Large intestine (tissue), 3 donors: ENCODE measurements at regions not wholly inside any gene's neighbourhood (a gene's known extent, or its start where the extent isn't known, plus 50 kb on each side); places are given as distances from the start of the nearest gene placed in this dataset.

Experiments
- DNase-seq, 2 donors: peaks; one replicate each; pipeline versions ENCODE4 v3.0.0 to v3.0.0-alpha.2; 2013
- H3K27ac ChIP-seq: one replicate; pipeline ENCODE4 v1.5.1; 2013; ENCODE audit warnings: low read length
- H3K27me3 ChIP-seq: 2 replicates; pipeline ENCODE4 v1.6.1; 2013; ENCODE audit warnings: low read length; ENCODE audit not compliant: control insufficient read depth, insufficient read depth
- H3K36me3 ChIP-seq: 2 replicates; pipeline ENCODE4 v1.6.1; 2013; ENCODE audit warnings: low read length; ENCODE audit not compliant: control insufficient read depth, insufficient read depth
- H3K4me1 ChIP-seq: one replicate; pipeline ENCODE4 v1.6.1; 2013; ENCODE audit warnings: low read length; ENCODE audit not compliant: control insufficient read depth, insufficient read depth
- H3K4me3 ChIP-seq: one replicate; pipeline ENCODE4 v1.5.1; 2013; ENCODE audit warnings: low read length
- H3K9me3 ChIP-seq: one replicate; pipeline ENCODE4 v1.6.1; 2013; ENCODE audit warnings: mild to moderate bottlenecking, low read depth, low read length, moderate library complexity; ENCODE audit not compliant: control insufficient read depth
- WGBS: methylation state at CpG from one replicate; pipeline ENCODE4 v1.1.5; 2013; ENCODE audit warnings: low lambda C conversion rate; ENCODE audit not compliant: insufficient coverage; 5-methylcytosine and 5-hydroxymethylcytosine counted together

GRCh38 chr22:47918276-47918921, 1155.9 kb downstream of the TBC1D22A start:
- H3K27ac ChIP-seq = no peak overlapping the region
- H3K36me3 ChIP-seq = no peaks in the 10 kb centered on the region
- WGBS = no CpG with 5 or more reads among the region's 15 CpGs
- no peaks in the 10 kb centered on the region for H3K27me3 ChIP-seq
- H3K4me3 ChIP-seq = no peak overlapping the region
- no peaks in the 10 kb centered on the region for H3K4me1 ChIP-seq
- peaks cover 3% of the 10 kb centered on the region for H3K9me3 ChIP-seq
- no peak for DNase-seq

- H3K27ac ChIP-seq = no peak overlapping the region
- no peaks in the 10 kb centered on the region for H3K36me3 ChIP-seq
- WGBS = 90% methylated on average over 2 of the region's 15 CpGs
- no peak overlapping the region for H3K4me3 ChIP-seq
- H3K27me3 ChIP-seq = no peaks in the 10 kb centered on the region
- peaks cover 3% of the 10 kb centered on the region for H3K9me3 ChIP-seq
- no peaks in the 10 kb centered on the region for H3K4me1 ChIP-seq
- no peak for DNase-seq
Observed at GRCh38 chr22:47914481-47915097, 1152.1 kb downstream of the TBC1D22A start.

DNA sequence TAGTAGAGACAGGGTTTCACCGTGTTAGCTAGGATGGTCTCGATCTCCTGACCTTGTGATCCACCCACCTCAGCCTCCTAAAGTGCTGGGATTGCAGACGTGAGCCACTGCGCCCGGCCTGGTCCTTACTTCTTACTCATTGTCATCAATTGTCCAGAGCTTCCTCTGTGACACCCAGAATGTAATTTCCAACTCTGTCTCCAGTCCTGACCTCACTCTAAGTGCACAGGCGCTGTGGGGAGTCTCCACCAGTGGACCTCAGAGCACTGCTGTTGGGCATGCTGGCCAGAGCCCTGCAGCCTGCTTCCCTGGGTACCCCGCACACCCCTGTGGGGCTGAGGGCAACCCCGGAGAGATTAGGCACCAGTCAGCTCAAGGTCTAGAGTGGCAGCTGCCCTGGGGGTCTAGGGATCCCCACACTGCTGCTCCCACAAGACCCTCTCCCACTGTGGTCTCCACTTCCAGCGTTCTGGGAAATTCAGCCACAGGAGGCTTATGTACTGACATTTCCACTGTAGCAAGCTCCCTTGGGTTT, 1140.3 kb downstream of the TBC1D22A start:
- Histone ChIP-seq H3K27ac (no peak overlapping the region), H3K9me3 (no peaks in the 10 kb centered on the region), H3K36me3 (no peaks in the 10 kb centered on the region), H3K4me1 (no peaks in the 10 kb centered on the region), H3K4me3 (no peak overlapping the region), H3K27me3 (no peaks in the 10 kb centered on the region)
- no CpG with 5 or more reads among the region's 9 CpGs for WGBS
- DNase-seq = no peak

GRCh38 chr22:47901911-47902310, 1139.5 kb downstream of the TBC1D22A start:
- WGBS = 92% methylated on average over 2 of the region's 6 CpGs
- H3K9me3 ChIP-seq = no peaks in the 10 kb centered on the region
- no peak overlapping the region for H3K4me3 ChIP-seq
- H3K27ac ChIP-seq = no peak overlapping the region
- no peaks in the 10 kb centered on the region for H3K36me3 ChIP-seq
- H3K27me3 ChIP-seq = no peaks in the 10 kb centered on the region
- H3K4me1 ChIP-seq = no peaks in the 10 kb centered on the region
- no peak for DNase-seq

DNA sequence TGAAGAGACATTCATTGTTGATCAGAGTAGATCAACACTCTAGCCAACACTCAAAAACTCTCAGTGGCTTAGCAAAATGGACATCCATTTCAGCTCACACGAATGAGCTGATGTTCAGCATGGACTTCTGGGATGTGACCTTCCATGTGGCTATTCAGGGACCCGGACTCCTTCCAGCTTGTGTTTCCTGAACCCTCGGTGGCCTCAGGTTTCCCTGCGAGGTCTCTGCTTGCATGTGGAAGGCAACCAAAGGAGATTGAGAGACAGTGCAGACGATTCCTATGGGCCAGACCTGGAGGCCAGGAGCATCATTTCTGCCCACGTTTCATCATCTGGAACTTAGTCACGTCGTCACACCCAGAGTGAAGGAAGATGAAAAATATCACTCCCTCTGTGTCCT, 1137.4 kb downstream of the TBC1D22A start:
- no peak for DNase-seq
- no peaks in the 10 kb centered on the region for H3K4me1 ChIP-seq

DNA sequence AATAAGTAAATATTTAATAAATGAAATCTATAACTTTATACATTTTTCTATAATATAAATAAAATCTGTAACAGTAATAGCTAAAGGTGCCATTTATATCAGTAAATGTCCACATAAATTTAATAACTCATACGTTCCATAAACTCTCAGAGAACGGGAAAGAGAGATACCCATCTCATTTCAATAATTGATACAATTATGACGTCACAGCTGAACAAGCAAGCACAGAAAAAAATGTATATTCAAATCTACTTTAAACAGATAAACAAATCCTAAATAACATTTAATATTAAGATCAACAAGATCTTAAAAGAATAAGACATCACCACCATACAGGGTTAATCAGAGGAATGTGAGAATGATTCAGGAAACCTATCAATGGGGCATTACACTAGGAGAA, 1136.5 kb downstream of the TBC1D22A start:
- 60% methylated on average over 1 of the region's 3 CpGs for WGBS
- H3K27ac ChIP-seq = no peak overlapping the region

More for the DNA sequence above, 1137.4 kb downstream of the TBC1D22A start:
- Histone ChIP-seq H3K9me3 (no peaks in the 10 kb centered on the region), H3K27me3 (no peaks in the 10 kb centered on the region), H3K36me3 (no peaks in the 10 kb centered on the region), H3K4me3 (no peak overlapping the region), H3K27ac (no peak overlapping the region)
- no CpG with 5 or more reads among the region's 8 CpGs for WGBS

DNA sequence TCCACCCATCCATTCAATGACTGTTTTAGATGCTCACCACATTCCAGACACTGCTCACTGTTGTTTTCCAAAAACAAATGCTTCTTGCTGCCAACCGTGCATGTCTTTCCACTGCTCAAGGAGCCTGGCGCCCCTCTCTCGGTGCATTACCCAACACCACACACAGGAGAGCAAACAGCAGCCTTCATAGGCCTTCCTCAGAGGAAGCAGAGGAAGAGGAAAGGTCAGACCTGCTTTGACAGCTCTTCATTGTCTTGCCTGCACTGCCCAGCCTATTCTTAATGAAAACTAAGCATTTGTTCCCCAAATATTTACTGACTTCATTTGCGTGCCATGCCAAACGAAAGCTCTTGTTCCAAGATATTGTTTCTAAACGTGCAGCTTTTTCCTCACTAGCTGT, 1129.2 kb downstream of the TBC1D22A start:
- H3K9me3 ChIP-seq = no peaks in the 10 kb centered on the region
- no peaks in the 10 kb centered on the region for H3K4me1 ChIP-seq
- WGBS = no CpG with 5 or more reads among the region's 6 CpGs
- H3K27ac ChIP-seq = no peak overlapping the region
- no peaks in the 10 kb centered on the region for H3K36me3 ChIP-seq
- H3K27me3 ChIP-seq = no peaks in the 10 kb centered on the region
- no peak overlapping the region for H3K4me3 ChIP-seq
- DNase-seq = no peak

More for the DNA sequence above, 1136.5 kb downstream of the TBC1D22A start:
- H3K36me3 ChIP-seq = no peaks in the 10 kb centered on the region
- no peaks in the 10 kb centered on the region for H3K9me3 ChIP-seq
- no peak overlapping the region for H3K4me3 ChIP-seq
- H3K27me3 ChIP-seq = no peaks in the 10 kb centered on the region
- DNase-seq = no peak
- H3K4me1 ChIP-seq = no peaks in the 10 kb centered on the region

- Histone ChIP-seq H3K9me3 (no peaks in the 10 kb centered on the region), H3K27me3 (no peaks in the 10 kb centered on the region)
- WGBS = no CpG with 5 or more reads among the region's 9 CpGs
Observed at GRCh38 chr22:47888817-47889216, 1126.4 kb downstream of the TBC1D22A start.

GRCh38 chr22:47884775-47885174, 1122.3 kb downstream of the TBC1D22A start:
- Histone ChIP-seq H3K4me3 (no peak overlapping the region), H3K27me3 (no peaks in the 10 kb centered on the region), H3K36me3 (no peaks in the 10 kb centered on the region), H3K9me3 (no peaks in the 10 kb centered on the region), H3K27ac (no peak overlapping the region), H3K4me1 (no peaks in the 10 kb centered on the region)
- DNase-seq = no peak
- WGBS = no CpG with 5 or more reads among the region's 14 CpGs

More at GRCh38 chr22:47888817-47889216, 1126.4 kb downstream of the TBC1D22A start:
- no peak for DNase-seq
- Histone ChIP-seq H3K27ac (no peak overlapping the region), H3K36me3 (no peaks in the 10 kb centered on the region), H3K4me1 (no peaks in the 10 kb centered on the region), H3K4me3 (no peak overlapping the region)

GRCh38 chr22:47884200-47884599, 1121.8 kb downstream of the TBC1D22A start:
- Histone ChIP-seq H3K4me1 (no peaks in the 10 kb centered on the region), H3K36me3 (no peaks in the 10 kb centered on the region), H3K9me3 (no peaks in the 10 kb centered on the region), H3K27me3 (no peaks in the 10 kb centered on the region), H3K4me3 (no peak overlapping the region), H3K27ac (no peak overlapping the region)
- DNase-seq = no peak
- WGBS = no CpG with 5 or more reads among the region's 15 CpGs
